Upper lobe of left lung (tissue), 6 donors: ENCODE measurements at regions not wholly inside any gene's neighbourhood (a gene's known extent, or its start where the extent isn't known, plus 50 kb on each side); places are given as distances from the start of the nearest gene placed in this dataset.

ENCODE experiments used
- ATAC-seq, 2 donors: fragments of 200-7000 bp; cut with Tn5 transposase; one replicate each; pipeline ENCODE4 v1.9.1; 2022; ENCODE audit warnings: mild to moderate bottlenecking in 2 of 2, moderate library complexity in 2 of 2; ENCODE audit not compliant: low FRiP score in 2 of 2
- DNase-seq, 2 donors: peaks; one replicate each; pipeline ENCODE4 v3.0.0-alpha.2; 2019 to 2020
- H3K27ac ChIP-seq, 4 donors: fragments of 200-600 bp; sonication (generic); one replicate each; pipeline ENCODE4 v1.5.1; 2016 to 2019
- H3K27me3 ChIP-seq, 4 donors: fragments of 200-600 bp; sonication (generic); one replicate each; pipeline ENCODE4 v1.5.1; 2017 to 2019
- H3K36me3 ChIP-seq, 4 donors: fragments of 200-600 bp; sonication (generic); one replicate each; pipeline ENCODE4 v1.5.1; 2016 to 2019
- H3K4me1 ChIP-seq, 4 donors: fragments of 200-600 bp; sonication (generic); one replicate each; pipeline ENCODE4 v1.5.1; 2018 to 2019
- H3K4me3 ChIP-seq, 4 donors: fragments of 200-600 bp; sonication (generic); one replicate each; pipeline ENCODE4 v1.5.1; 2017 to 2019; ENCODE audit warnings: mild to moderate bottlenecking in 2 of 4, moderate library complexity in 1 of 4
- H3K9me3 ChIP-seq, 4 donors: fragments of 200-600 bp; sonication (generic); one replicate each; pipeline ENCODE4 v1.5.1; 2018 to 2019
- CTCF ChIP-seq, 6 experiments: fragments of 450-650 bp in 4 of 6; fragments of 200-600 bp in 2 of 6; sonication (generic) in 2 of 6; IDR thresholded peaks; one replicate each; pipeline ENCODE4 v1.5.1; 2016 to 2019; ENCODE audit warnings: antibody characterized with exemption in 6 of 6
- EP300 ChIP-seq, 4 donors: sonication (generic); formaldehyde crosslinking; IDR thresholded peaks; one replicate each; pipeline ENCODE4 v1.5.1; 2017; ENCODE audit warnings: antibody characterized with exemption in 4 of 4, control low read depth in 2 of 4
- POLR2A ChIP-seq, 4 donors: fragments of 450-650 bp; IDR thresholded peaks; one replicate each; pipeline ENCODE4 v1.5.1; 2016 to 2017; ENCODE audit warnings: antibody characterized with exemption in 4 of 4, mild to moderate bottlenecking in 2 of 4
- POLR2AphosphoS5 ChIP-seq, 2 donors: sonication (generic); formaldehyde crosslinking; IDR thresholded peaks; one replicate each; pipeline ENCODE4 v1.5.1; 2017; ENCODE audit warnings: antibody characterized with exemption in 2 of 2
- WGBS, 2 donors: methylation state at CpG; one replicate each; pipeline ENCODE4 v1.1.5; 2017 to 2018; 5-methylcytosine and 5-hydroxymethylcytosine counted together
- donor health status: DM: no; HTN: no; CAD: no; lungs with moderate emphysema.
- donor health status: DM: no; HTN: yes; CAD: no; lungs with severe emphysema.

GRCh38 chr5:146993876-146994530 is 115.4 kb upstream of the PPP2R2B start:
- Histone ChIP-seq H3K36me3 (no peaks in the 10 kb centered on the region), H3K27me3 (no peaks in the 10 kb centered on the region), H3K4me3 (no peak overlapping the region), H3K27ac (no peak overlapping the region), H3K4me1 (no peaks in the 10 kb centered on the region), H3K9me3 (peaks cover 4 to 6% (median 5%) of the 10 kb centered on the region in 4 donors)
- TF ChIP-seq POLR2AphosphoS5 (IDR thresholded peaks at IDR 0.05) (no peak), CTCF (IDR thresholded peaks at IDR 0.05) (no peak), POLR2A (IDR thresholded peaks at IDR 0.05) (no peak), EP300 (IDR thresholded peaks at IDR 0.05) (no peak)
- ATAC-seq (no peak), DNase-seq (no peak)
- WGBS, 2 donors, result 50 to 67% methylated on average over 4 of the region's 4 CpGs

GRCh38 chr5:146995878-146996277 is 117.3 kb upstream of the PPP2R2B start:
- H3K4me1 ChIP-seq, result no peaks in the 10 kb centered on the region
- no peaks in the 10 kb centered on the region for H3K27me3 ChIP-seq
- H3K27ac ChIP-seq, result no peak overlapping the region
- H3K9me3 ChIP-seq, result no peaks in the 10 kb centered on the region
- ATAC-seq (no peak), DNase-seq (no peak)
- WGBS, 2 donors, result 44 to 54% methylated on average over 1 of the region's 1 CpG
- TF ChIP-seq POLR2A (IDR thresholded peaks at IDR 0.05) (no peak), CTCF (IDR thresholded peaks at IDR 0.05) (no peak), EP300 (IDR thresholded peaks at IDR 0.05) (no peak), POLR2AphosphoS5 (IDR thresholded peaks at IDR 0.05) (no peak)
- no peaks in the 10 kb centered on the region for H3K36me3 ChIP-seq
- H3K4me3 ChIP-seq, result no peak overlapping the region

- Histone ChIP-seq H3K9me3 (no peaks in the 10 kb centered on the region), H3K27me3 (no peaks in the 10 kb centered on the region), H3K4me3 (no peak overlapping the region), H3K27ac (no peak overlapping the region), H3K36me3 (no peaks in the 10 kb centered on the region), H3K4me1 (no peaks in the 10 kb centered on the region)
- TF ChIP-seq POLR2AphosphoS5 (IDR thresholded peaks at IDR 0.05) (no peak), CTCF (IDR thresholded peaks at IDR 0.05) (no peak), POLR2A (IDR thresholded peaks at IDR 0.05) (no peak), EP300 (IDR thresholded peaks at IDR 0.05) (no peak)
- 87 to 89% methylated on average over 3 of the region's 3 CpGs for WGBS, 2 donors
- no peak for ATAC-seq
- no peak for DNase-seq
These were observed 136.8 kb upstream of the PPP2R2B start for GRCh38 chr5:147015405-147015804.

- ATAC-seq (no peak), DNase-seq (no peak)
- Histone ChIP-seq H3K36me3 (no peaks in the 10 kb centered on the region), H3K4me1 (no peaks in the 10 kb centered on the region), H3K27ac (no peak overlapping the region), H3K9me3 (no peaks in the 10 kb centered on the region), H3K27me3 (no peaks in the 10 kb centered on the region), H3K4me3 (no peak overlapping the region)
- no peak for TF ChIP-seq CTCF (IDR thresholded peaks at IDR 0.05)
- TF ChIP-seq POLR2A (IDR thresholded peaks at IDR 0.05), result no peak
- no peak for TF ChIP-seq EP300 (IDR thresholded peaks at IDR 0.05)
- 7 to 18% methylated on average over 3 of the region's 3 CpGs for WGBS, 2 donors
These were observed 138.6 kb upstream of the PPP2R2B start for GRCh38 chr5:147017191-147017590.

- Histone ChIP-seq H3K36me3 (no peaks in the 10 kb centered on the region), H3K4me1 (no peaks in the 10 kb centered on the region), H3K27me3 (no peaks in the 10 kb centered on the region), H3K9me3 (no peaks in the 10 kb centered on the region), H3K27ac (no peak overlapping the region), H3K4me3 (no peak overlapping the region)
- DNase-seq (no peak), ATAC-seq (no peak)
- TF ChIP-seq POLR2AphosphoS5 (IDR thresholded peaks at IDR 0.05) (no peak), CTCF (IDR thresholded peaks at IDR 0.05) (no peak), EP300 (IDR thresholded peaks at IDR 0.05) (no peak), POLR2A (IDR thresholded peaks at IDR 0.05) (no peak)
These were observed 139.1 kb upstream of the PPP2R2B start for GRCh38 chr5:147017621-147018020.
